Upper lobe of right lung (tissue), 1 donor: ENCODE measurements at regions not wholly inside any gene's neighbourhood (a gene's known extent, or its start where the extent isn't known, plus 50 kb on each side); places are given as distances from the start of the nearest gene placed in this dataset.

Source experiments
- ATAC-seq: fragments of 200-7000 bp; cut with Tn5 transposase; one replicate; pipeline ENCODE4 v1.9.1; 2020; ENCODE audit warnings: mild to moderate bottlenecking, moderate library complexity
- DNase-seq: peaks from one replicate; pipeline ENCODE4 v3.0.0-alpha.2; 2020
- H3K27ac ChIP-seq: fragments of 200-600 bp; one replicate; pipeline ENCODE4 v1.8.0; 2022
- H3K27me3 ChIP-seq: fragments of 200-600 bp; one replicate; pipeline ENCODE4 v1.8.0; 2022; ENCODE audit warnings: mild to moderate bottlenecking
- H3K36me3 ChIP-seq: fragments of 200-600 bp; one replicate; pipeline ENCODE4 v1.8.0; 2022
- H3K4me1 ChIP-seq: fragments of 200-600 bp; one replicate; pipeline ENCODE4 v1.8.0; 2022
- H3K4me3 ChIP-seq: fragments of 200-600 bp; one replicate; pipeline ENCODE4 v1.8.0; 2022; ENCODE audit warnings: mild to moderate bottlenecking
- H3K9me3 ChIP-seq: fragments of 200-600 bp; one replicate; pipeline ENCODE4 v1.8.0; 2022
- CTCF ChIP-seq: fragments of 200-600 bp; IDR thresholded peaks from one replicate; pipeline ENCODE4 v1.8.0; 2022; ENCODE audit warnings: antibody characterized with exemption
- intact Hi-C: fragments of 100-400 bp; cut with DNase I; formaldehyde crosslinking; loops from one replicate; pipeline ENCODE4 v1.11.0; 2022
- donor health status: DM: no; HTN: yes; CAD: no; lungs with severe emphysema.

- no peaks in the 10 kb centered on the region for H3K4me1 ChIP-seq
- no peak for TF ChIP-seq CTCF
- H3K27me3 ChIP-seq, result no peaks in the 10 kb centered on the region
- no peak for ATAC-seq
- no peak overlapping the region for H3K4me3 ChIP-seq
- DNase-seq, result no peak
- H3K9me3 ChIP-seq, result no peaks in the 10 kb centered on the region
- no peaks in the 10 kb centered on the region for H3K36me3 ChIP-seq
- H3K27ac ChIP-seq, result no peak overlapping the region
- intact Hi-C loops, result no loop called here
These were observed 139.9 kb downstream of the PTGER3 start for GRCh38 chr1:70907563-70908310.

- no peak for TF ChIP-seq CTCF
- H3K9me3 ChIP-seq, result no peaks in the 10 kb centered on the region
- H3K36me3 ChIP-seq, result no peaks in the 10 kb centered on the region
- H3K4me1 ChIP-seq, result no peaks in the 10 kb centered on the region
- no peaks in the 10 kb centered on the region for H3K27me3 ChIP-seq
- H3K27ac ChIP-seq, result no peak overlapping the region
- intact Hi-C loops, result no loop called here
- no peak overlapping the region for H3K4me3 ChIP-seq
- no peak for DNase-seq
- ATAC-seq, result no peak
These were observed 138.3 kb downstream of the PTGER3 start for GRCh38 chr1:70909262-70909822.

- no peak for TF ChIP-seq CTCF
- DNase-seq (no peak), ATAC-seq (no peak)
- H3K9me3 ChIP-seq, result no peaks in the 10 kb centered on the region
- no peaks in the 10 kb centered on the region for H3K27me3 ChIP-seq
- H3K27ac ChIP-seq, result no peak overlapping the region
- no peak overlapping the region for H3K4me3 ChIP-seq
- intact Hi-C loops, result no loop called here
- H3K36me3 ChIP-seq, result no peaks in the 10 kb centered on the region
- H3K4me1 ChIP-seq, result no peaks in the 10 kb centered on the region
These were observed 137.6 kb downstream of the PTGER3 start for GRCh38 chr1:70910013-70910412.

- no peak for TF ChIP-seq CTCF
- Histone ChIP-seq H3K4me1 (no peaks in the 10 kb centered on the region), H3K27me3 (no peaks in the 10 kb centered on the region), H3K36me3 (no peaks in the 10 kb centered on the region), H3K27ac (no peak overlapping the region), H3K9me3 (no peaks in the 10 kb centered on the region), H3K4me3 (no peak overlapping the region)
- ATAC-seq, result no peak
- intact Hi-C loops, result no loop called here
- DNase-seq, result no peak
These were observed 135.8 kb downstream of the PTGER3 start for GRCh38 chr1:70911861-70912260.

GRCh38 chr1:70914224-70914623, 133.4 kb downstream of the PTGER3 start:
- no peak for ATAC-seq
- no peak for TF ChIP-seq CTCF
- H3K9me3 ChIP-seq, result no peaks in the 10 kb centered on the region
- DNase-seq, result no peak
- intact Hi-C loops, result no loop called here
- no peak overlapping the region for H3K27ac ChIP-seq
- H3K4me1 ChIP-seq, result no peaks in the 10 kb centered on the region
- no peaks in the 10 kb centered on the region for H3K27me3 ChIP-seq
- no peak overlapping the region for H3K4me3 ChIP-seq
- no peaks in the 10 kb centered on the region for H3K36me3 ChIP-seq
